ENCODE measurements at regions not wholly inside any gene's neighbourhood (a gene's known extent, or its start where the extent isn't known, plus 50 kb on each side); places are given as distances from the start of the nearest gene placed in this dataset.

- FAIRE-seq (no peak), DNase-seq (ENCODE audit: extremely low spot score, insufficient read length, low read depth) (no peak)
Measured at GRCh38 chr20:11745145-11745544, 172.5 kb upstream of the BTBD3 start.

GRCh38 chr20:11748436-11748835 is 169.3 kb upstream of the BTBD3 start:
- DNase-seq (ENCODE audit: extremely low spot score, insufficient read length, low read depth) (no peak), FAIRE-seq (no peak)

- FAIRE-seq (no peak), DNase-seq (ENCODE audit: extremely low spot score, insufficient read length, low read depth) (no peak)
Measured at GRCh38 chr20:11752336-11752735, 165.4 kb upstream of the BTBD3 start.

- DNase-seq (ENCODE audit: extremely low spot score, insufficient read length, low read depth), result no peak
- FAIRE-seq, result no peak
Measured at GRCh38 chr20:11753155-11753554, 164.5 kb upstream of the BTBD3 start.

GRCh38 chr20:11754451-11754850 is 163.2 kb upstream of the BTBD3 start:
- FAIRE-seq, result no peak
- no peak for DNase-seq (ENCODE audit: extremely low spot score, insufficient read length, low read depth)

GRCh38 chr20:11755071-11755841 is 162.4 kb upstream of the BTBD3 start:
- FAIRE-seq (no peak), DNase-seq (ENCODE audit: extremely low spot score, insufficient read length, low read depth) (no peak)

- FAIRE-seq, result no peak
Measured at GRCh38 chr20:11761497-11761896, 156.2 kb upstream of the BTBD3 start.

GRCh38 chr20:11766961-11767360 is 150.7 kb upstream of the BTBD3 start:
- DNase-seq (ENCODE audit: extremely low spot score, insufficient read length, low read depth), result no peak

More at GRCh38 chr20:11761497-11761896, 156.2 kb upstream of the BTBD3 start:
- no peak for DNase-seq (ENCODE audit: extremely low spot score, insufficient read length, low read depth)

GRCh38 chr20:11769825-11770224 is 147.9 kb upstream of the BTBD3 start:
- DNase-seq (ENCODE audit: extremely low spot score, insufficient read length, low read depth), result no peak
- FAIRE-seq, result no peak

More at GRCh38 chr20:11766961-11767360, 150.7 kb upstream of the BTBD3 start:
- no peak for FAIRE-seq

- FAIRE-seq, result no peak
- DNase-seq (ENCODE audit: extremely low spot score, insufficient read length, low read depth), result no peak
Measured at GRCh38 chr20:11772226-11772730, 145.4 kb upstream of the BTBD3 start.

- no peak for DNase-seq (ENCODE audit: extremely low spot score, insufficient read length, low read depth)
- no peak for FAIRE-seq
Measured at GRCh38 chr20:11776687-11777086, 141.0 kb upstream of the BTBD3 start.

GRCh38 chr20:11777387-11778205 is 140.1 kb upstream of the BTBD3 start:
- no peak for FAIRE-seq

GRCh38 chr20:11778206-11778570 is 139.5 kb upstream of the BTBD3 start:
- no peak for DNase-seq (ENCODE audit: extremely low spot score, insufficient read length, low read depth)
- FAIRE-seq, result no peak

More at GRCh38 chr20:11777387-11778205, 140.1 kb upstream of the BTBD3 start:
- no peak for DNase-seq (ENCODE audit: extremely low spot score, insufficient read length, low read depth)

- FAIRE-seq (no peak), DNase-seq (ENCODE audit: extremely low spot score, insufficient read length, low read depth) (peak; percentile 2)
Measured at GRCh38 chr20:11780765-11781369, 136.8 kb upstream of the BTBD3 start.

- FAIRE-seq (no peak), DNase-seq (ENCODE audit: extremely low spot score, insufficient read length, low read depth) (no peak)
Measured at GRCh38 chr20:11783102-11783850, 134.4 kb upstream of the BTBD3 start.

- DNase-seq (ENCODE audit: extremely low spot score, insufficient read length, low read depth) (no peak), FAIRE-seq (no peak)
Measured at GRCh38 chr20:11785885-11786507, 131.7 kb upstream of the BTBD3 start.

GRCh38 chr20:11790046-11790445 is 127.6 kb upstream of the BTBD3 start:
- DNase-seq (ENCODE audit: extremely low spot score, insufficient read length, low read depth) (no peak), FAIRE-seq (no peak)

GRCh38 chr20:11791316-11791715 is 126.4 kb upstream of the BTBD3 start:
- DNase-seq (ENCODE audit: extremely low spot score, insufficient read length, low read depth) (no peak), FAIRE-seq (no peak)

GRCh38 chr20:11791835-11792567 is 125.7 kb upstream of the BTBD3 start:
- FAIRE-seq, result no peak
- DNase-seq (ENCODE audit: extremely low spot score, insufficient read length, low read depth), result no peak

Measured in GM18507 (cell line).